Occipital lobe (tissue), 1 donor: ENCODE measurements at regions not wholly inside any gene's neighbourhood (a gene's known extent, or its start where the extent isn't known, plus 50 kb on each side); places are given as distances from the start of the nearest gene placed in this dataset.
"Not testable (repeated sequence)": the region's sequence is repeated elsewhere in the genome, so short reads cannot be mapped to it uniquely, and the experiment has no call there.

Experiments used
- DNase-seq: peaks from one replicate; lab custom pipeline; 2025; lab: John Stamatoyannopoulos, UW

DNA sequence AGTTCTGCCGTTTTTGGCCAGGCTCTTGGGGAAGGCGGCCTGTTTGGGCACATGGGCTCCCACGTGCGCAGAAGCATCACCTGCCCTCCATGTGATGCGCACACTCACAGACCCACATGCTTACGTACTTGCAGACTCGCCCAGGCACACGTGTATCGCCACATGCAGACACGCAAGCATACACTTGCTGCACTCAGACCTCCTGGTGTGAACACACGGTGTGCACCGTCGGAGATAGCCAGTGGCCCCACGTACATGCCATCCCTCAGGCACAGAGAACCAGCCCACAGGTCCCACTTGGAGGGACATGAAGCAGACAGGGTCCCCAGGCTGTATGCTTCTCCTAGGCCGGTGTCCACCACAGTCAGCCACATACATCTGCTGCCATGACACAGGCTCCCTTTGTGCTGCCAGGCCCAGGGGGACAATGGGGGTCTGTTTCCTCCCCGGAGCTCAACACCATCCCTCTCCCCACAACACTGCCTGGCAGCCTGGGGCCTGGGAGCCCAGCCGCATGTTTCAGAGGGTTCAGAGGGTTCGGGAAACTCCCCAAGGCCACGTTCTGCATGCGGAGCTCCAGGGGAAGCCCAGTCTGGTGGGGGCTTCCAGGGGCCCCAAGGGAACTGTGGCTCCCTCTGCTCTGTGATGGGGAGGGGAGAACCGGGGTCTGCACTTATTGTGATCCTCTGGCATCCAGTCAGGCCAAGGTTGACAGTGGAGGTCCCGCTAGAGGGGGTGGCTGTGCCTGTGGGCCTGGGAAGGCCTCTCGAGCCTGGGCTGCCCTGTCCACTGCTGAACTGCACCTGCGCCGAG, 208.1 kb upstream of the HAAO start:
- DNase-seq, result peak; percentile 51

DNA sequence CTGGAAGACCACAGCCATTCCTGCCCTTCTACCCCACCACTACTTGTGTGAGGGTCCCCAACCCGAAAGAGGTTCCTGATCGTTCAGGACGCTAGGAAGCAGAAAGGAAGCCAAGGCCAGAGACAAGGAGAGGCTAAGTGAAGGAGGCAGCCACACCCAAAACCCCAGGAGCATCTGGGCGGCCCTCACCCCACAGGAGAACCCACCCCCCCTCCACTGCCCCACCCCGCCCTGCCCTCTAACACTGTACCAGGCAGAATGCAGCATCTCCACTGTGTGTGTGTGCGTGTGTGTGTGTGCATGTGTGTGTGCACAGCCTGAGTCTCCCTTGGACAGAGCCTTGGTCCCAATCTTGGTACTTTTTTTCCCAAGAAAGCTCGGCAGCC, 207.5 kb upstream of the HAAO start:
- no peak for DNase-seq

DNA sequence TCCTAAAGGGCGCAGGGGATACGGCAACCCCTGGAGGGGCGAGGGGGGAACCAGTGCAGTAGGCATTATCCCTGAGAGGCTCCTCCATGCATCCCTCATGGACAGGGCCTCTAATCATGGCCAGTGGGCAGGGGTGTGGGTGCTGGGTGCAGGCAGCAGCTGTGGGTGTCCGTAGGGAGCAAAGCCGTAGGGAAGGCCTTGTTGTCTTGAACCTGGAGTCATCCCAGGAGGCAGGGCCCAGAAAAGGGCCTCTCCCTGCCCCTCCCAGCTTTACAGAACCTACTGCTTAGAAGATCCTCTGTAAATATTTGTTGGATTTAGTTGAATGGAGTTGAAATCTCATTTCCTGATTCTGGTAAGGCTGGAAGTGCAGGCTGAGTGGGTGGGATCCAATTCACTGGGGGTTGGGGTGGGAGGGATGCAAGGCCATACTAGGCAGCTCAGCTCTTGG, 207.0 kb upstream of the HAAO start:
- DNase-seq, result no peak

- no peak for DNase-seq
Measured at GRCh38 chr2:42998721-42999120, 206.3 kb upstream of the HAAO start.

GRCh38 chr2:42996528-42996927, 204.1 kb upstream of the HAAO start:
- no peak for DNase-seq

DNA sequence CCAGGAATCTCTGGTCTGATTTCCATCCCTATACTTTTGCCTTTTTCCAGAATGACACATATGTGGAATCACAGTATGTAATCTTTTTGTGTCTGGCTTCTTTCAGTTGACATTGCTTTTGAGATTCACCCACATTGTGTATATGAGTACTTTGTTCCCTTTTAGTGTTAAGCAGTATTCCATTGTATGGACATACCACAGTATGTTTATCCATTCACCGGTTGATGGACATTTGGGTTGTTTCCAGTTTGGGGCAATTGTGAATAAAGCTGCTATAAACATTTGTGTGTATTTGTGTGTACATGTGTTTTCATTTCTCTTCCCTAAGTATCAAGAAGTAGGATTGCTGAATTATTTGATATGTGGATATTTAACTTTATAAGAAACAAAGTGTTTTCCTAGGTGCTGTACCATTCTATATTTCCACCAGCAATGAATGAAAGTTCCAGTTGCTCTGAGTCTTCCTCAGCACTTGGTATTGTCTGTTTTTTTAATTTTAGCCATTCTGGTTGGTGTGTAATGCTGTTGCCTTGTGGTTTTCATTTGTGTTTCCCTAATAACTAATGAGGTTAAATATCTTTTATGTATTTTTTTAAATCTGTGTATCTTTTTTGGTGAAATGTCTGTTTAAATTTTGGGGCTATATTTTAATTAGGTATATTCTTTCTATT, 203.5 kb upstream of the HAAO start:
- DNase-seq, result no peak

- DNase-seq, result not testable (repeated sequence)
Measured at GRCh38 chr2:42989283-42990081, 197.1 kb upstream of the HAAO start.

GRCh38 chr2:42988055-42988454, 195.7 kb upstream of the HAAO start:
- not testable (repeated sequence) for DNase-seq

- no peak for DNase-seq
Measured at GRCh38 chr2:42987112-42987922, 194.9 kb upstream of the HAAO start.

DNA sequence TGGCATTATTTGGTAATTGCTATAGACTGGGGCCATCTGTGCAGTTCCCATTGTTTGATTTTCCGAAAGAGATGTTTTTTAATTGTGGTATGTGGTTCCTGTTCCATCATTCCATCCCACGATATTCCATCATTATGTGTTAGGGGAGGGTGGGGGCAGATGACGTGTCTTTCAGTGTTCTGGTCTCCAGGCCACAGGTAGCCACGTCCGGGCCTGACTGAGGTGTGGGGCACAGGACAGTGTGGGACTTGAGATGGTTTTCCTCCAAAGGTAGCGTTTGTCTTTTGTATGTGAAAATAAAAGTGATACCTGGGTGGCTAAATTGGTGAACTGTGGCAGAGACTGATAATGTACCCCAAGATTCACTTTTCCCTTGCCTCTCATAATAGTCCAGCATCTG, 192.2 kb upstream of the HAAO start:
- no peak for DNase-seq

DNA sequence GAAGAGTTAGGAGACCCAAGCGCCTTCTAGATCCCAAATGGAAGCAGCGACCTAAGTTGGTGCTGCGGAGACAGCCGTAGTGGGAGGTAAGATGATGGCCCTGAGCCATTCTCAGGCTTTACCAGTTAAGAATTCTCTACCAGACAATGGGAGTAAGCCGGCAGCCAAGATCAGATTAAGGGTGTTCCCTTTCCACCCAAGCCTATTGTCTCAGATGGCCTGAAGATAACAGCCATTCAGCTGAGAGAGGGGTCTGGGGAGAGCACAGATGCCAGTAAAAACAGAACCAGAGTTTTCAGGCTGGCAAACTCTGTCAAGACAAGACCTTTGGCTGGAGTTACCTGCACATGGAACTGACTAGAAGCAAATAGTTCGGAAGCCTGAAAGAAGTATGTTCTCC, 191.7 kb upstream of the HAAO start:
- no peak for DNase-seq

DNA sequence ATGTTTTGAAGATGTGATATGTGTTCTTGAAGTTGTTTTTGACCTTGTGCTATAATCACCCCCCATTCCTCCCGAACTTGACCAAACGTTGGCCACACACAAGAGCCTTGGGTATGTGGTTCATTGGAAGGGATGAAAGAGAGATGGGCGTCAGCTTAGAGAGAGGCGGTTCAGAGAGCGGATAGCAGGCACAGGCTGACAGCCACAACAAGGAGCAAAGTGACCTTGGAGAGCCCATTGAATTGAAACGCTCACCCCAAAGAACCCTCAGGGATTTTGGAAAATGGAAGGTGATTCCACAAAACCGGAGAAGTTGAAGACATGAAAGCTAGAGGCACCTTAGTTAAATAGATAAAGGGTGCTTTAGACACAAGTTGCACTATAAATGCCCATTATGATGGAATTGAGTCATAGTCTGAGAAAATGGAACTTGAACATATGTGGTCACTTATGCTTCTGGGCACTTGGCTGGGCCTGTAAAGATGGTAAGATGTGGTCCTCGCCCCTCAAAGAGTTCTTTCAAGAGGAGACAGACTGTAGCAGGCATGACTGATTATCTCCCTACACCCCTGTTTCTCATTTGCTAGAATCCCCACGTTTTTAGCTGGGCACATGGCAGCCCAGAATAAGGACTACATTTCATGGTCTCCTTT, 188.5 kb upstream of the HAAO start:
- DNase-seq, result no peak

DNA sequence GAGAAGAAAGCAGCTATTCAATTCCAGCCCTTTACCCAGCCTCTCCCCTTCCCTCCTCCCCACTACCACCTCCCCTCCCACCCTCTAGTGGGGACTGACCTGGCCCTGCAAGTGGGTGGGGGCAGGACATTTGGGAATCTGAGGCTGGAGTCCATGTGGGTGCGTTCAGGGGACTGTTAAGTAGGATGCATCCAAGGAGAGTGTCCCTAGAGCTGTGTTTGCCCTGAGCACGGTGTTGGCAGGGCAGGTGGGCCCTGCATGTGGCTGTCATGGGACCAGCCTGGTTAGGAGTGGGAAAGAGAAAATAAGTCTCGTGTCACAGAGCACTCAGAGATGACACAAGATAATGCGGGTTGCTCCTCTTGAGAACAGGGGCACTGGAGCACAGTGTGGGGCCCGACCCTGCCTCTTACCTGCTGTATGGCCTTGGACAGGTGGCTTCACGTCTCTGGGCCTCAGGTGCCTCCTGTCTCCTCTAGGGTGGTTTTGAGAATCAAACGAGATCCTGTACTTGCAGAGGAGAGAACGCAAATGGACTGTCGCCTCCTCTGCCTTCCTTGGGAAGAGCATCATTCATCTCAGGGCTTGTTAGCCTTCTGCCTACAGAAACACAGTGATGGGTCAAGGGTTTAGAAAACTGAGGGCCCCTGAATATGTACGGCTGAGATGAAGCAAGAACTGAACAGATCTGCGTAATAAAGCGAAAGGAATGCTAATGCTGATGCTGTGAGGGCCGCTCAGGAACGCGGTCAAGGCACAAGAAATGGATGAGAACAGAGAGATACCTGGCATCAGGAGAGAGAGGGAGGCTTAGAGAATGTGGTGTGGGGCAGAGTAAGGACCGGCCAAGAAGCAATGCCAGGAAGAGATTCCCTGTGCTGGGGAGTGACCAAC, 187.7 kb upstream of the HAAO start:
- no peak for DNase-seq

GRCh38 chr2:42979416-42979869, 187.1 kb upstream of the HAAO start:
- DNase-seq, result no peak

DNA sequence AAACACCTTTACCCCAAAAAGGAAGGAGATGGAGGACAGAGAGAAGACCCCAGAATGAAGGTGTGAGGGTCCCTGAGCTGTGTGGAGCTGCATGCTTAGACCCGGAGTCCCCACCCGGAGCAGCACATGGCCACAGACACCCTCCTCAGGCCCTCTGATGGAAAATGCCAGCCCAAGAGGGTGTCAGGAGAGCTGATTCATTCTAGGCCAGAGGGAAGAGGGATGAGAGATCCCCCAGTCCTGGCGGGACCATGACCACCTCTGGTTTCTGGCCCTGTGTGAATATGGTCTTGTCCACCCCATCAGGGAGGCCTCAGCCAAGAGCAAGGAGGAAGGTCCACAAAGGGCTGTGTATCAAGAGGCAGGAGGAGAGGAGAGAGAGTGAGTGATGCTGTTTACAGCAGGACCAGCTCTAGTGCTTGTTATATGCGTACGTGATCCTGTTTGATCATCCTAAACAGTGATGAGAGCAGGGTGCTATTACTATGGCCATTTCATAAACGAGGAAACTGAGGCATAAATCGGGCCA, 186.6 kb upstream of the HAAO start:
- no peak for DNase-seq

DNA sequence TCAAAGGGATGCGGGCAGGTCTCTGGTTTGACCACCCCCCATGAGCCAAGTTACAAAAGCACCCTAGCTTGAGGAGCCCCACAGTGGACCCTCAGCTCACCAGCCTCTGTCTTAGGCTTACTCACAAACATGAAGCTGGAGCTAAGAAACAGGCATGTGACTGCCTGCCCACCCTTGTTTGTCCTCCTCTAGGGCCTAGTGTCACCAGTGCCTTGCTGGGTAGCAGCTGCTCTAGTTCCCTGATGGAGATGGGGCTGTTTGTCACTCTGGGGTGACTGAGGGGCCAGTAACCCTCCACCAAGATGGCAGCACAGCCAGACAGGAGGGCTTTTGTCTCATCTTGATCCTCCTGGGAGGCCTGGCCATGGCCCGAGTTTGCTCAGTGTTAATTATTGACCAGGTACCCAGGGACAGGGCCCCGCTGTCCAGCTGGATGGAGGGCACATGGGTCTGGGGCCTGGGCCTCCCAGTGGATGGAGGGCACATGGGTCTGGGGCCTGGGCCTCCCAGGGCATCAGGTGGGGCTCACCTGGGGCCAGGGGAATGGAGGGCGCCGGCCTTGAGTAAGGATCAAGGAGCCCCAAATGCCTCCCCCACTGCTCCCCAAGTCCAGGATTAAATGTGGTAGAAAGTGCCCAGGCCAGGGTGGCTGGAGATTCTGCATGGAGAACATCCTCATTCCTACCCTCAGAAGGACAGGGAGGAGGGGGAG, 185.9 kb upstream of the HAAO start:
- no peak for DNase-seq

DNA sequence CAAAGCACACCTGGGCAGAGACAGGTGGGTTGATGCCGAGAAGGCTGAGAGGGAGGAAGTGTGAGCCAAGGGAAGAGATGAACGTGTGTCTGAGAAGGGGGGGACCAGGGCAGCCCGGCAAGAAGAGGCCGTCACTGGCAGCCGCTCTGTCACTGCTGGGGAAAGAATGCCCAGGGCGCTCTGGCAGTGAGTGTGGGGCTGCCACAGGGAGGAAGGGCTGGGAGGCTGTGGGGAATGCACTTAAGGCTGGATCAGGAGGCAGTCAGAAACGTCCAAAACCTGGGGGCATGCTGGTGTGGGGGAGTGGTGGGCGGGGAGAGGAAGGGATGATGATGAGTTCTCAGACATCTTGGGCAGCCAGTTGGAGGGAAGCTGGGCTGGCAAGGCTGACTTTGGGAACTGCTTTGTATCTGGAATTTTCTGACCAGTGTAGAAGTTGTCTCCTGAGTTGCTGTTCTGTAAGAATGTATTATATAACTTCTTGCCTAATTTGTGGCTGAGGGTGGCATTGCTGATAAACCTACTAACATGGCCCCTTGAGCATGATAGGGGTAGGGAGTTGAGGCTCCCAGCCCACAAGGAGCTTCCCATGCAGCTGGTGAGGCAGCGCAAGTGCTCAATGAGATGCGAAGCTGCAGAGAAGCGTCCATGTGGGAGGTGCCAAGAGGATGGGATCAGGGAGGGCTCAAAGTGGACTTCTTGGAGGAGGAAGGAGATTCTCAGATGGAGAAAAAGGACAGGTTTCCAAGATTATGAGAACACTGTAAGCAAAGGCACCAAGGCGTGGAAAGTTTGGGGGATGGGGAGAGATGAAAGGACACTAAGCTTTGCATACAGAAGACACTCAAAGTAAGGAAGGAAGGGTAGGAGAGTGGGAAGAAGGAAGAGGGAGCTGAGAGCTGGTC, 185.1 kb upstream of the HAAO start:
- DNase-seq, result no peak

DNA sequence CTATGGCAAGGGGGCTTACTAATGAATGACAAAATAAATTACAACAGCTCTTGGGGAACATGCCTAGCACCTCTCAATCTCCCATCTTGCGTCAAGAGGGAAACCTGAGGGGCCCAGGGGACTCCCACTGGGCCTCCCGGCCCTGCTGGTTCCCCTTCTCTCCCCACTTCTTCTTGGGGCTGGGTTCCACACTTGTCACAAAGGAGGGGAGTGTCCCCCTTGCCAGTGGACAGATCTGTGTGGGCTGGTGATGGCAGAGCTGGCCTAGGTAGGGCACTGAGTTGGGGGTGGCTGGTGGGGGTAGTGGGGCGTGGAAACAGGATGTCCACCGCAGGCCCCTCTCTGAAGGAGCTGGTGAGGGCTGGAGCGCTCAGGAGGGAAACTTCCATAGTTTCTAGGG, 184.0 kb upstream of the HAAO start:
- no peak for DNase-seq
